Skin of body (tissue), 1 donor: ENCODE measurements at regions not wholly inside any gene's neighbourhood (a gene's known extent, or its start where the extent isn't known, plus 50 kb on each side); places are given as distances from the start of the nearest gene placed in this dataset.
"Not testable (repeated sequence)": the region's sequence is repeated elsewhere in the genome, so short reads cannot be mapped to it uniquely, and the experiment has no call there.

ENCODE experiments used
- DNase-seq: peaks from one replicate; lab custom pipeline; 2025; lab: John Stamatoyannopoulos, UW

DNA sequence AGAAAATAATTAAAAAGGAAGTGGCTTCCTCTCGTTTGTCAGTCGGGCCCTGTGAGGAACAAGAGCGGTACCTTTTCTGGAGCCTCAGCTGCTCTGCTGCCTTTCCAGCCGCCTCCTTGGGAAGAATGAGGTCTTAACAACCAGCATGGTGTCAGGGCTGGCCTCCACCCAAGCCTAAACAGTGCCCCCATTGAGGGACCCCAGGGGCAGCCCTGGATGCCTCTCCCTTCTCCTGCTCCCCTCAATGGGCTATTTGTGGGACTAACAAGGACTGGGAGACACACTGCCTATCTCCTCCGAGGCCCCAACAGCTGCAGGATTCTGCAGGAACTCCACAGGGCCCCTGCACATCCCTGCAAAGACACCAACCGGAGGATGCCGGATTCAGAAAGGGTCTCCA, 155.4 kb upstream of the MAP3K1 start:
- DNase-seq = no peak

DNA sequence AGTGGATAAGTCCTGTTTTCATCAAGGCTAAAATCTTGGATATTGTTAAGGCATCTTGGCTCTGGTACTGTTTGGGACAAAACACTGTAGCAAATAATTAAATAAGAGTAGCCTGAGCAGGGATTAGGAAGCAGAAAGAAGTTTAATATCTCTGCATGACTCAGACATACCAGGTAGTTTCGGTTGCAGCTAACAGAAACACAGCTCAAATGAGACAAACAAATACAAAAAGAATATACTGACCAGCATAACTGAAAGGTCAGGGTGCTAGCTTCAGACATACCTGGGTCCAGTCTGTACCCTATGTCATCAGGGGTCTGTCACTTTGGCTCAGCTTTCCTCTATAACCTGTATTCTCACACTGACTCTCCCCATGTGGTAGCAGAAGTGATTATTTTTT, 156.4 kb upstream of the MAP3K1 start:
- no peak for DNase-seq

DNA sequence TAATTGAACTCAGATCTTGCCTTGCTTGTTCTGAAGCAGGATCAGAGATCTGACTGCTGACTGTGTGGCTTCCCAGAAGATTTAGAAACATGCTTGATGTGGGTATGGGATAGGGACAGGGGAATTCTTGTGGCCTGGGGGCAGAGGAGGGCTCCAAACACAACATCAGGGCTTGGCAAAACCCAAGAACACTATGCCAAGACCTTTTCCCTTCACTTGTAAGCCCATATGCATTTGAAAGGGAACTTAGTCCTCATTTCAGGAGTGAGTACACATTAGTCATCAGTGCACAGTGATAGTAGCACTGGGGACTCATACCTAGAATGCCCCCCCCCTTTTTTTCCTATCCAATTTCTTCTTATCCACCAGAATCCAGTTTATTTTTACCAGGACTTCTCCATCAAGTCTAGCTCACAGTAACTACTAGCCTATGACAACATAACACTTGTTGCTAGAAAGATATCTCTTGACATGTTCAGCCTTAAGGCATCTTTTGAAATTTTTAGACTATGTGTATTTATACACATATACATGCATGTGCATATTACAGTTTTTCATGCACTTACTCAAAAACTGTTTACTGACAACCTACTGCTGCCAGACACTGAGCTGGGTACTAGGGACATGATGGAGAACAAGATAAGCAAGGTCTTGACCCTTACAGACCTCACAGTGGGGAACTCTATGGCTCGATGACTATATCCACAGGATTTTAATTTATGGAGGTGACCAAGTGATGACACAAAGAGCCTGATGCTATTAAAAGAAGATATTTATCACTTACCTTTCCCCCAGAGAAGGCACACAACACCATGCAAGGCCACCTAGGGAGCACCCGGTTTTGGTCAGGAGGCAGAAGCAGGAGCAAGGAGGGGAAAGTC, 158.3 kb upstream of the MAP3K1 start:
- DNase-seq = no peak

DNA sequence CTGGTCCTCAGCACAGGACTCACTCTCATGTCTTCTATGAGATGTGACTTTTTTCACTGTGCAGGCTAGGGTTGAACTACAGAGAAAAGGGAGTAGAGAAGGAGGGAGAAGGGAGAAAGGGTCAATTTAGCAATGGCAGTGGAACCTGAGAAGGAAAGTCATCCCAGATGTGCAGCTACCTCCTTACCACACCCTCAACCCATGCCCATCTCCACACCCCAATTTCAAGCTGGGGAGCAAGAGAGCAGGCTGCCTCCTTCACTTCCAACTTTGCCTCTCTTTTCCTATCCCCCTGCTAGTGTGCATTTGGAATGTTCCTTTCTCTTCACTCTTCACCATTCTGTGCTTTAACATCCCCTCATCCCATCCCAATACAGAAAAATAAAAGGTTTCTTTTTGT, 163.5 kb upstream of the MAP3K1 start:
- no peak for DNase-seq

DNA sequence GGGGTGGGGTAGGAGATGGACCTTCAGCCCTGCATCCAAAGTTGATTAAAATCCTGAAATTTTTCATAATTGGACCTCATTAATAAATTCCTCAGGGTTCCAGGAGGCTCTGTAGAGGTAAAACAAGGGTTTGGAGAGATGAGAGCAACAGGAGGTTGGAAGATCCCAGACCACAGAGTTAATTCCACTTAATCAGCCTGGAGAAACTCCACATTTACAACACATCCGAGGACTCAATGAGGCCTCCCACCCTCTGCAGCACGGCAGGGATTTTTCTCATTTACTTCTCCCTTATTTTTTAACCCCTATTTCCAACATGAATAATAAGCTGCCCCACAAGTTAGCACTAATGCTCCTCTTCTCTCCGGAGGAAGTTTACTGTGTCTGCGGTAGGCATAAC, 165.0 kb upstream of the MAP3K1 start:
- DNase-seq = no peak

DNA sequence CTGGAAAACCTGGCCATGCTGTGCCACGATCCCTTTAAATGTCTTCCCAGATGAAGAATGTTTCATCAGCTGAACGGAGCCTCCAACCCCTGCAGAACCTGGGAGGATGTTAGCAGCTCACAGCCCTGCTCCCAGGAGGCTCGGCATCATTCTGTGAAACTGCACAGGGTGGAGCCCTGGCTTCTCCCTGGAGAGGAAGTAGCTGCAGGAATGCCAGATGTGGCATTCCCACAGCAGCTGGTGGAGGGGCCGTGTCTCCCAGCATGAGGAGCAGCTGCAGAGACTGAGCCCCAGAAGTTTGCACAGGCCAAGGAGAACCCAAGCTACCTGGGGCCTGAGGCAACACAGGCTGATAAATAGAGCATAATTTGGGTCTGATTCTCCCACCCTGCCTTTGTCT, 165.8 kb upstream of the MAP3K1 start:
- DNase-seq = peak; percentile 73

DNA sequence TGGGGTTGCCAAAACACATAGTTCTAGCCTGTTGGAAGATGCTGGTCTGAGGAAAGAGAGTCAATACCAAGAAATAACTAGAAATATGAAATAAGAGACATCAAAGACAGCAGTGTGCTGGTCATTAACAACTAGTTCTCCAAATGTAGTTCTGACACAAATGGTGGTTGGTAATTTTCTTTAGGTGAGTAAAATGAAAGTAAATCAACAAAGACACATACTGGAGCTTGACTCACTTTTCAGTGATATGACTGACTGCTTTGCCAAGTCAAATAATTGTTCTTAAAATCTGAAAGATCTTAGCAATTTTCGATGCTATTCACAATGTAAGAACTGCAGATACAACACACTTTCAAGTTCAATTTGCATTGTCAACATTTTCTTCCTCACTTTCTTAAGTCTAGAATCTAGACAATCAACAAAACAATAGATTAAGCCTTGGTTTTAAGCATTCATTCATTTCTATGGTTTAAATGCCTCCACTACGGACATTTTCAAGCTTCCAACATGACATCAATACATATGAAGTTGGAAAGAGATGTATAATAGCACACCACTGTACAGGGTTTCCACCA, 166.8 kb upstream of the MAP3K1 start:
- no peak for DNase-seq

DNA sequence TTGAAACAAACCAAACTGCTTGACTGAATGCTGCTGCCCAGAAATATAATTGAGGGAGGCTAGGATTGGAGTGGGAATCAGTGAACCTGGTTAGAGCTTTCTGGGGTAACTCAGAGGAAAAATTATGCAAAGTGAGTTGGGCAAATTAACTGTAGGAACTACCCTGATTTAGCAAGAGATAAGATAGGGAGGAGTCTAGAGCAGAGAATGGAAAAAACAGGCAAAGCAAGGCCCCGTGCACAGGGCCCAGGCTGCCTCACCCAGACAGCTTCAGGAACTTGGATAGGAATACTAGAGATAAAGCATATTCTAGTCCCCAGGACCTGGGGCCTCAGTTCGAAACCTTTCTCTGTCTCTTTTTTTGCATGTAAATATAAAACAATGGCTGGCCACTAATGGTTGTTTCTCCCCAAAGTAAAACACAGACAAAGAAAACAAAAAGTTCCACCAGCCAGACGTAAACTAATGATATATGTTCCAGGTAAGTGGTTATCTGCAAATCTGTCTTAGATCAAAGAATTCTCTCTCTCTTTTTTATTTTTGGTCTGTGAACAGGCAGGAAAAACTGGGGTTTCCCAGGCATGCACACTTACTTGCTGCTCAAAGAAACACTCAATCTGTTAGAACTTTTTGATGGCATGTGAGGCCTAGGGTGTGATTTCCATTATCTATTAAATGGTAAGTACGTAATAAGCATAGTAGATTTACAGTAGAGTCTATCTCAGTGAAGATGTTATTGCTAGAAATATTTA, 168.1 kb upstream of the MAP3K1 start:
- no peak for DNase-seq

DNA sequence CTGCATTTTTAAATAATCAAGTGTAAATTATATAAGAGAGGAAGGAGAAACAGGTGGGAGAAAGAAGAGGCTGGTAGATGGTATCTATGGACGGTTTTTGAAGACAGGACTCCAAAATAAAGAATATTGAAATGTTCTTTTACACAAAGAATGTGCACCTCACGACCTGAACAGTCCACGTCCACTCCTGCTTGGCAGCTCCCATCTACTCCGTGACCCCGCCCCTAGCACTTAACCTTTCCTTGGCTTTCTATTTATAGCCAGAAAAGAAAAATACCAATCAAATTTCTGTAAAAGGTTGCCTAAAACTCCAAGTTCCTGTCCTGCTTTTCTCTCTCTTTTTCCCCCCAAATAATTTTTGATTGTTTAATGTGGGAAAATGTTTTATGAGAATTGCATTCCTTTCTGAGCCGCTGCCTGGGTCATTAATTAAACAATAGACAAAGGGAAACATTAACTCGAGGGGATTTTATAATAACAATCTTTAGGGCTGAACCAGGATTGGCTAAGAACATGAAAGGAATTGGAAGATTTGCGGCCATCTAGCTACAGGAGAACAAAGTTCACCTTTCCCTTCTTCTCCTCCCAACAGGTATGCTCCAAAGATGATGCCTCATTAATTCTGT, 173.6 kb upstream of the MAP3K1 start:
- DNase-seq = no peak

DNA sequence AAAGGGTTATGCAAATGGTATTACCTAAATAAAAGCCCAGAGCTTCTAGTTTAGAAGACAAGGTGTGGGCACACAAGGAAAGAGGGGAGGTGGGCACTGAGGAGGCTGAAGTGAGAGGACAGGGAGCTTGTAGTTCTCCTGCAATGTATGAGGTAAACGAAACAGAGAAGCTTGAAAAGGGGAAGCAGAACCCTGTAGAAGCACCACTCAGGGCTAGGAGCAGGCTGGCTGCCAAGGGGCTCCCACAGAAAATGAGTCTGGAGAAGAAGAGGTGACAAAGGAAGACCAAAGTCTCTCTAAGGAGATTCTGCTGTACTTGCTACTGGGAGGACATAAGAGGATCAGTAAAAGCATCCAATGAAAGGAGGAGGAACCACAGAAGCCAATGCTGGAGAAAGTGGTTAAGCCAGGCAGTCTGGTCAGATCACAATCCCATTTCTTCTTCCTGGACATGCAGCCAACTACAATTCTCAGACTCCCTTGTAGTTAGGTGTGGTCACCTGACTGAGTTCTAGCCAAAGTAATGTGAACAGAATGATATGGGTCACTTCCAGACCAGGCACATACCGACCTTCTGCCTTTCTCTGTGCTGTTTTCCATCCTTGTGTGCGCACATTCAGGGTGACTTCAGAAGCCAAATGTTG, 174.5 kb upstream of the MAP3K1 start:
- DNase-seq = no peak

DNA sequence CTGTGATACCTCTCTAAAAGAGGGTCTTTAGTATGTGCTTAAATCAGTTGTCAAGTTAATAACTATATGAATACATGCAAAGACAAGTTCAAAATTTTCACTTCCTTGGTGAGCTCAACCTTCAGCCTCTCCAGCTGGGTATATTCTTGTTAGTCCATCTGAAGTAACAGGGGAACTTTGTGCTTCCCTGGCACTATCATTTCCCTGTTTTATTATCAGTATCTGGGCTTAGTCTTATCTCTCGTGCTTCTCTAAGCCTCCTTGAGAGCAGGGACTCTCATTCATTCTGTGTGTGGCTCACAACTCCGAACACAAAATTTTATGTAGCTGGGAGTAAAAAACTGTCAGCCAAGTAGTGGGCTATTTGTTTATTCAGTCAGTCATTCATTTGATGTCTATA, 175.9 kb upstream of the MAP3K1 start:
- DNase-seq = no peak

DNA sequence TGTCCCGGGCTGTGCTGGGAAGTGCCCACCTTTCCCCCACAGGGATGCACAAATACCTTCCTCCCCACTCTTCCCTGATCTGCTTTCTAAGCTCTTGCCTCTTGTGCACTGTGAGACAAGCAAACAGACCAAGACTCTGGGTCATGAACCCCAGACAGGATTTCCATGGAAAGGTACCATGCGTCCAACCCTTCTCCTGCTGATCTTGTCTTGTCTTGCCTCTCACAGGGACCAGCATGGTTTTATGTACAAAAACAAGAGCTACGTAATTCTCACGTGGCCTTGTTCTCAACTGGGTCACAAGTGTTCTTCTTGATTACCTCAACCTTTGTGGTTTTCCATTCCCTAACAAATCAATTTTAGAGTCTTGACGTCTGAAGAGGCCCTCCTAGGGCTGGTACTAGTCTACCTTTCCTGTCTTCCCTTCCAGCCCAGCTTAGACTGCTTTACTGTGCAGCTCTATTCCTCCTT, 176.5 kb upstream of the MAP3K1 start:
- DNase-seq = no peak

DNA sequence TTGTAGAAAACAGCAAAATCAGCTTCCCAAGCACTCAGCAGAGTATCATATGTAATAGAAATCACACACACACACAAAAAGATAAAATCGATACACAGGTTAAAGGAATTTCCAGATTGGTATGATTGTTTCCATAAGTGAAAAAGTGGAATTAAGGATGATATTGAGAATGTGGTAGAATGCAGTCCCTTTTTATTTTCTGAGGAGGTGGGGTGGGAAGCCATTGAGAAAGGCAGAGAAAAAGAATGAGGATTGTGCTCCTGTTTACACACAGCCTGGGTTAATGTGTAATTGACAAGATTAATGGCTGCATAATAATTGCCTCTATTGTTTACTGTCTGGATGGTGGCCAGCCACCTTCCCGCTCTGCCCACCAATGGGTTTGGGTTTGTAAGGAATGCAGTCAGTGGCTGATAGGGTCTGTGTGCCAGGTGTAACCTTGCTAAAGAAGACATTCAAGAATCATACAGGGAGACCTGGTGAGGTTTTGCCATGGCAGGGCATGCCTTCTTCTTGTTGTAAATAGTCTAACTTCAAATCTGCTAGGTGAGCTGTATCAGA, 177.2 kb upstream of the MAP3K1 start:
- no peak for DNase-seq

DNA sequence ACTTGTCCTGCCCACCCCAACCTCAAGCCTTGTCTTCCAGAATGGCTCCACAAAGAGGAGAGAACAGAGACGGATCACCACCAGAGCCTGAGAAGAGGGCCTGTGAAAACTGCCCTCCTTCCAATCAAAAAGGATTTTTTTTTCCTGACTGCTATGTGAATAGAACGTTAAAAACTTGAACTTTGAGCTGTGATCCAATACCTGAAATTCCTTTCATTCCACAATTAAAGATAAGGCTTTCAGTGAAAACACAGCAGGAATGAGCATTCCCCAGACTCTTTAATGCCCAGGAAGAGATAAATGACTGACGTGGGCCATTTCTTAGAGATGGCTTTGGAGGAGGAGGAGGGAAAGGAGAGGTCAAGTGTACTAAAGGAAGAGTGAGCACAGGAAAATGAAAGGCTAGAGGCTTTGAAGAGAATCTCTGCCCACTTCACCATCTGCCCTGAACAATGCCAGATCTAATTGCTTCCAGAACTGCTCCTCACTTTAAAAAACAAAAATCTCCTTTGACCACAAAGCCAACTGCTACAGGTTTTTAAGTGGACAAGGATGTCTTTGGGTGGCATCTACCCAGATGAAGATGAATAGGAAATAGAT, 177.9 kb upstream of the MAP3K1 start:
- no peak for DNase-seq

DNA sequence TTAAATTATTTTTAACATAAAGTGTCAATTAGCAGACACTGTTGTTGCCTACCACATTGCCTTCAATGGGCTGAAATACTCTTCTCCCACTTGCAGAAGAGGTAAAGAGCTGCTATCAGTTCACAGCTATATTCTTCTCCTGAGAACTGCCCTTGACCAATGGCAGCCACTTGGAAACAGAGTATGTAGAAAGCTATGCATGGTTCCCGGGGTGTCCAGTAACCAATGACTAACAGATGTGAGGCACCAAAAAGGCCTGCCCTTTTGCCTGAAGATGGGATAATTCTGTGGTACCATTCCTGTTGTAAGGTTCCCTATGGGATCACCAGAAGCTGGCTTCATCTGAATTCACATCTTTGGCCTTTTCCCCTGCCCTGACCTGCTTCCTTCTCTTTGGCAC, 181.4 kb upstream of the MAP3K1 start:
- no peak for DNase-seq

DNA sequence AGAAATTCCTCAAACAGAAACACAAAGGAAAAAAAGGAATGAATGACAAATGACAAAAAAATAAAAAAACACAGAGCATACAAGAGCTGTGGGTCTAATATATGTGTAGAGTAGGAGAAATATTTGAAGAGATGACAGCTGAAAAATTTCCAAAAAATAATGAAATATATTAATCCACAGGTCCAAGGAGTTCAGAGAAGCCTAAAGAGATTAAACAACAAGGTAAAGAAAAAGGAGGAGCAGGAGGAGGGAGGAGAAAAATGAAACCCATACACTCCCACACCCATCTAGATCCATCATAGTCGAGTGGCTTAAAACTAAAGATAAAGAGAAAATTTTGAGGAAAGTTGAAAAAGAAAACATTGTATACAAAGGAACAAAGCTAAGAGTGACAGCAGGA, 182.4 kb upstream of the MAP3K1 start:
- no peak for DNase-seq

DNA sequence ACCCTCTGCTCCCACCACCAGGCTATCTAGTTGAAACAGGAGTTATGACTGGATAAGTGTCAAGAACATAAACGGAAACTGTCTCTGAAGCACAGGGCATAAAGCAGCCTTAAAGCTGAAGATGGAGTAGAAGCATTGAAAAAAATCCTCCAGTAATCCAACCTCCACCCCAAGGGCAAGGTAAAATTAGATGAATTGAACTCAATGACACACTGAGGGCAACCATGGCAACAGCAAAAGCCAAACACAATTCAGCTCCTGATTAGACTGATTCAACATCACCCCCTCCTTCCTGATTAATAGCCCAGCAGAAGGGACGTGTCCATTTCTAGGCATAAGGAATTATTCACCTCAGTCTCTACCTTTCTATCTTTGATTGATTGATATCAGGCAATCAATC, 183.2 kb upstream of the MAP3K1 start:
- no peak for DNase-seq

DNA sequence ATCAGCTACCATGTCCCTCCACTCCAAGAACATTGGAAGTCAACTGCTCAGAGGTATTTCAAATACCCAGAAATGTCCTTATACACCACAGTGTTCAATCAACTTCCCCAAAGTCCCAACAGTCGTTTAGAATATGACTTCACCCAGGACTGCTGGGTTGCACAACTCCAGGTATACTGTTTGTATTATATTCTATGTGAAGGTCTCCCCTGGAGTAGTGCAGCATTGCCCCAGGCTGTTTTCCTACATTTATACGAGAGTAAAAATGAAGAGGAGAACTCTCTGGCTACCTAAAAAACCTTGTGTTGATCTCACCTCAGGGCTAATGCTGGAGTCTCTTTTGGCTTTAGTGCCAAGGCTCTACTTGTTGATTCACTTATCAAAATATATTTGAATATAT, 183.6 kb upstream of the MAP3K1 start:
- no peak for DNase-seq

DNA sequence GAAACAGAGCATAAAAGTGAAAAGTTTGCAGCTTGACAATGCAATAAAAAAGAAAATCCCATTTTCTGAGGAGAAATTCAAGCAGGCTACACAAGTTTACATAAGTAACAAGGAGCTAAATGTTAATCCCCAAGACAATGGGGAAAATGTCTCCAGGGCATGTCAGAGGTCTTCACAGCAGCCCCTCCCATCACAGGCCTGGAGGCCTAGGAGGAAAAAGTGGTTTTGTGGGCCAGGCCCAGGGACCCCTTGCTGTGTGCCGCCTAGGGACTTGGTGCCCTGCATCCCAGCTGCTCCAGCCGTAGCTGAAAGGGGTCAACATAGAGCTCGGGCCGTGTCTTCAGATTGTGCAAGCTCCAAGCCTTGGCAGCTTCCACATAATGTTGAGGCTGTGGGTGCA, 186.7 kb upstream of the MAP3K1 start:
- DNase-seq = not testable (repeated sequence)

DNA sequence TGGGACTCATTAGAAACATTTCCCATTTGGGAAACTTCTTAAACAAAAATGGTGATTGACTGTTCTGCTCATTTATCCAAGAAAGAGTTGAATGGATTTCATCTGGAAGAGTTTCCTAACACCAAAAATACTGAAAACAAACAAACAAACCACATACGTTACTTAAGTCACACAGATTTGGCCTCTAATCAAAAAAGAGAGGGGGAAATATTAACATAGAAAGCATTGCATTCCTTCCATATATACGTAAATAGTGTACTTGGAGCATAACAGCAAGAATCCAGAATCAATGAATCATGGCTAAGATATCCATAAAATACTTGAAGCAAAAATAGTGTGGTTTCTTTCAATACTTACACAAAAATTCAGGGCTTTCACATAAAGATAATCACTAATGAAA, 189.8 kb upstream of the MAP3K1 start:
- DNase-seq = peak; percentile 98

DNA sequence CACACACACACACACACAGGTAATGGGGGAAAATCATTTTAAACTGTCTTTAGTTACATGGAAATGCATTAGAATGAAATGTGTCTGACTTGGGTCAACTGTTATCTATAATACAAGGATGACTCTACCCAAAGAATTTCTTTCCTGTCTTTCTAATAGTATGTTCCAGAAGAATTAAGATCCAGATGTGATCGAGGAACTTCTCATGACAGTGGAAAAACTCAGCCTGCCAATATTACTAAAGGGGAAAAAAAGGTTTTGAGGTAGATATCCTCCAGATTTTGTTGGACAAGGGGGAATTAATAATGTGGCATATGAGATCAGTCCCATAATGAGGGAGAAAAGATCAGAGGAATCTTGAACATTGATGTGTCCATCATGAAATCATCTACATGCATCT, 190.6 kb upstream of the MAP3K1 start:
- peak; percentile 44 for DNase-seq
